ENCODE measurements at regions not wholly inside any gene's neighbourhood (a gene's known extent, or its start where the extent isn't known, plus 50 kb on each side); places are given as distances from the start of the nearest gene placed in this dataset.

GRCh38 chr17:6286233-6286632 is 148.7 kb downstream of the AIPL1 start:
- DNase-seq (ENCODE audit: low read depth), result no peak
- CTCF ChIA-PET, result interaction anchor here (0.5 kb wide), 1 partner anchor 729 kb away, joined by 3 read pairs; no protein-coding TSS in a partner anchor
- no peaks in the 10 kb centered on the region for H3K36me3 ChIP-seq (ENCODE audit: control insufficient read depth, insufficient read depth, low read length)
- no peak for TF ChIP-seq CTCF (IDR thresholded peaks at IDR 0.05; ENCODE audit: insufficient read depth, low read depth, low read length)
- POLR2A ChIA-PET, result no interaction called here
- no peaks in the 10 kb centered on the region for H3K27me3 ChIP-seq (ENCODE audit: control insufficient read depth, insufficient read depth, low read length)
- H3K4me3 ChIP-seq (ENCODE audit: low read depth, low read length), result no peak overlapping the region

GRCh38 chr17:6285486-6285885 is 149.4 kb downstream of the AIPL1 start:
- no peak for TF ChIP-seq CTCF (IDR thresholded peaks at IDR 0.05; ENCODE audit: insufficient read depth, low read depth, low read length)
- ChIA-PET CTCF (no interaction called here), POLR2A (no interaction called here)
- Histone ChIP-seq H3K27me3 (ENCODE audit: control insufficient read depth, insufficient read depth, low read length) (no peaks in the 10 kb centered on the region), H3K4me3 (ENCODE audit: low read depth, low read length) (no peak overlapping the region), H3K36me3 (ENCODE audit: control insufficient read depth, insufficient read depth, low read length) (no peaks in the 10 kb centered on the region)
- no peak for DNase-seq (ENCODE audit: low read depth)

DNA sequence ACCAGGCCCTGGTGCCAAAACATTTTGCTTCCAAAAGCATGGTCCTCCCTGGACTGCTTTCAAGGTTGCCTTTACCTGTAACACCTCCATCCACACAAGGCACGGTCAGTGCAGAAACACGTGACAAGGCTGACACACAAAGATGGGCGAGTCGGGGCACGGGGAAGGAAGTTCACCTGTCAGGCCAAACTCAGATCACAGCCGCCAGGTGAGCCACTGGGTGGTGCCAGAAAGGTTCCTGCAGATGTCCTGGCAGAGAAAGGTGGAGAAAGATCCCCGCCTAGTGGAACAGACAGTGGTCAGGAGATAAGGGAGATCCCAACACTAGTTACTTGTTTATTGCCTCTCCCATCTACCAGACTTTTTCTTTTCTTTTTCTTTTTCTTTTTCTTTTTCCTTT is 155.3 kb downstream of the AIPL1 start:
- ChIA-PET CTCF (no interaction called here), POLR2A (no interaction called here)
- H3K36me3 ChIP-seq (ENCODE audit: control insufficient read depth, insufficient read depth, low read length), result no peaks in the 10 kb centered on the region
- H3K4me3 ChIP-seq (ENCODE audit: low read depth, low read length), result no peak overlapping the region
- H3K27me3 ChIP-seq (ENCODE audit: control insufficient read depth, insufficient read depth, low read length), result no peaks in the 10 kb centered on the region
- no peak for DNase-seq (ENCODE audit: low read depth)
- no peak for TF ChIP-seq CTCF (IDR thresholded peaks at IDR 0.05; ENCODE audit: insufficient read depth, low read depth, low read length)

- Histone ChIP-seq H3K4me3 (ENCODE audit: low read depth, low read length) (no peak overlapping the region), H3K27me3 (ENCODE audit: control insufficient read depth, insufficient read depth, low read length) (no peaks in the 10 kb centered on the region), H3K36me3 (ENCODE audit: control insufficient read depth, insufficient read depth, low read length) (no peaks in the 10 kb centered on the region)
- ChIA-PET CTCF (no interaction called here), POLR2A (no interaction called here)
- TF ChIP-seq CTCF (IDR thresholded peaks at IDR 0.05; ENCODE audit: insufficient read depth, low read depth, low read length), result no peak
- DNase-seq (ENCODE audit: low read depth), result no peak
Observed at GRCh38 chr17:6278376-6278775, 156.5 kb downstream of the AIPL1 start.

GRCh38 chr17:6276711-6277110 is 158.2 kb downstream of the AIPL1 start:
- H3K36me3 ChIP-seq (ENCODE audit: control insufficient read depth, insufficient read depth, low read length), result no peaks in the 10 kb centered on the region
- ChIA-PET CTCF (no interaction called here), POLR2A (no interaction called here)
- TF ChIP-seq CTCF (IDR thresholded peaks at IDR 0.05; ENCODE audit: insufficient read depth, low read depth, low read length), result no peak
- DNase-seq (ENCODE audit: low read depth), result no peak
- H3K4me3 ChIP-seq (ENCODE audit: low read depth, low read length), result no peak overlapping the region
- H3K27me3 ChIP-seq (ENCODE audit: control insufficient read depth, insufficient read depth, low read length), result no peaks in the 10 kb centered on the region

Measured in BJ (cell line).